GM12892 (cell line): ENCODE measurements at regions not wholly inside any gene's neighbourhood (a gene's known extent, or its start where the extent isn't known, plus 50 kb on each side); places are given as distances from the start of the nearest gene placed in this dataset.
"Not testable (repeated sequence)": the region's sequence is repeated elsewhere in the genome, so short reads cannot be mapped to it uniquely, and the experiment has no call there.

Experiments used
- DNase-seq: peaks from one replicate; pipeline ENCODE4 v3.0.0; 2011; ENCODE audit not compliant: insufficient read length
- FAIRE-seq: peaks from 2 replicates; lab custom pipeline; 2011; peaks lifted over from hg19 to GRCh38; lab: Jason Lieb, UNC
- POLR2A ChIP-seq: IDR thresholded peaks from 2 replicates; pipeline ENCODE4 v1.6.1; 2011; ENCODE audit warnings: low read depth, low read length, control low read depth
- POLR2AphosphoS5 ChIP-seq: IDR thresholded peaks from 2 replicates; pipeline ENCODE4 v1.6.1; 2011; ENCODE audit warnings: low read depth, low read length, control low read depth
- TAF1 ChIP-seq: IDR thresholded peaks from 2 replicates; pipeline ENCODE4 v1.6.1; 2011; ENCODE audit warnings: low read depth, mild to moderate bottlenecking, control low read depth, low read length, borderline replicate concordance

- DNase-seq (no peak), FAIRE-seq (no peak)
- TF ChIP-seq TAF1 (no peak), POLR2AphosphoS5 (no peak), POLR2A (no peak)
Observed at GRCh38 chr7:68604541-68604940, 993.7 kb upstream of the AUTS2 start.

GRCh38 chr7:68610701-68611100 is 987.6 kb upstream of the AUTS2 start:
- DNase-seq: no peak
- FAIRE-seq: no peak
- TF ChIP-seq TAF1 (no peak), POLR2AphosphoS5 (no peak), POLR2A (no peak)

DNA sequence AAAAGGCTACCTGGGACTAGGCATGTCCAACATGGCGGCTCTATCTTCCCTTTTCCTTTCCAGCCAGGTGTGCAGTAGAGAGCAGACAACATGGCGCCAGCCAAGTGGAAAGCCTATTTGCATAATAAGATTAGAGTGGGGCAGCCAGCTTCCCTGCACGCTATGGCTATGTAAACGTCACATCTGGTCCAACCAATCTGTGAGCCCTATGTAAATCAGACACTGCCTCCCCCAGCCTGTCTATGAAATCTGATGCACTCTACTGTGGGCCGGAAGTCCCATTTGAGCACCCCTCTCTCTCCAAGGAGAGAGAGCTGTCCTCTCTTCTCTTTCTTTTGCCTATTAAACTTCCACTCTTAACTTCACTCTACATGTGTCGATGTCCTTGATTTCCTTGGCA is 984.9 kb upstream of the AUTS2 start:
- FAIRE-seq: no peak
- no peak for DNase-seq
- TF ChIP-seq TAF1: no peak
- TF ChIP-seq POLR2AphosphoS5: no peak
- TF ChIP-seq POLR2A: no peak

- DNase-seq: no peak
- FAIRE-seq: no peak
- TF ChIP-seq POLR2A: no peak
Observed at GRCh38 chr7:68613897-68614296, 984.4 kb upstream of the AUTS2 start.

DNA sequence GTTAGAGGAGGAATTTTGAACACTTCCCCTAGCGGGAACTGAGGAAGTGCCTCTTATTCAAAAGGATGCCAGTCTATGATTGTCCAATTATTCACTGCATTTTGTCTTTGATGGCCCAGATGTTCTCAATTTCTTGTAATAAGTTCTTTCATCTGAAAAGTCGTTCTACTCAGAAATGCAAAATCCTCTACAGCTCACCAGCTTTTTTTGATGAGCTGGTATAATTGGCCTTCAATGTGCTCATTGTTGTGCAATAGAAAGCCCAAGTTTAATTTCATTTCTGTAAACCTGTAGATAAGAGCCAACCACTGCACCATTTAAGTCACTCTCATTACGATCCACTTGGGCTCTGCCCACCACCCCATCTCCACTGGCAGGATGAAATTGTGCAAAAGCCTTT is 978.7 kb upstream of the AUTS2 start:
- no peak for FAIRE-seq
- DNase-seq: no peak
- TF ChIP-seq POLR2AphosphoS5 (no peak), POLR2A (no peak), TAF1 (no peak)

DNA sequence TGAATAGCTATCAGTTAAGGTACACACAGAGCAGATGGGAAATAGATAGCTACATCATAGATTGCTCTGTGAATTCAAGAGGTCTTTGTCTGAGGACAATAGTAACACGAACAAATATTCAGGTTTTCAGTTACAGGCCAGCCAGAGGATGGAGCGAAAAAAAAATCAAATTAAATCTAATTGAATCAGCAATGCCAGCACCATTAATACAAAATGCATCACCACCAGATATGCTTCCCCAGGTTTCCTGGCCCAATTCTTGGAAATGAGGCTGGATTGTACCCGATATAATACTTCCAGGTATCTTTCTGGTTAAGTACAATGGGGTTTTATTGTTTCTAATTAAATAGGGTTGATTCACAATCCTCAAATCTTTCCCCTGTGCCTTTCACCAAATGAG is 975.8 kb upstream of the AUTS2 start:
- FAIRE-seq (no peak), DNase-seq (no peak)
- TF ChIP-seq POLR2AphosphoS5 (no peak), TAF1 (no peak)

- DNase-seq (no peak), FAIRE-seq (no peak)
- TF ChIP-seq TAF1: no peak
- no peak for TF ChIP-seq POLR2AphosphoS5
- no peak for TF ChIP-seq POLR2A
Observed at GRCh38 chr7:68623030-68623429, 975.2 kb upstream of the AUTS2 start.

- no peak for TF ChIP-seq POLR2A
- TF ChIP-seq POLR2AphosphoS5: no peak
- no peak for TF ChIP-seq TAF1
- no peak for FAIRE-seq
- DNase-seq: no peak
Observed at GRCh38 chr7:68627247-68627864, 970.9 kb upstream of the AUTS2 start.

GRCh38 chr7:68630914-68631313 is 967.4 kb upstream of the AUTS2 start:
- not testable (repeated sequence) for FAIRE-seq, DNase-seq

- TF ChIP-seq POLR2AphosphoS5: no peak
- no peak for TF ChIP-seq POLR2A
- no peak for TF ChIP-seq TAF1
- DNase-seq (no peak), FAIRE-seq (no peak)
Observed at GRCh38 chr7:68640103-68640502, 958.2 kb upstream of the AUTS2 start.

GRCh38 chr7:68642727-68643126 is 955.5 kb upstream of the AUTS2 start:
- FAIRE-seq: no peak
- DNase-seq: no peak
- TF ChIP-seq TAF1: no peak
- no peak for TF ChIP-seq POLR2A
- no peak for TF ChIP-seq POLR2AphosphoS5

DNA sequence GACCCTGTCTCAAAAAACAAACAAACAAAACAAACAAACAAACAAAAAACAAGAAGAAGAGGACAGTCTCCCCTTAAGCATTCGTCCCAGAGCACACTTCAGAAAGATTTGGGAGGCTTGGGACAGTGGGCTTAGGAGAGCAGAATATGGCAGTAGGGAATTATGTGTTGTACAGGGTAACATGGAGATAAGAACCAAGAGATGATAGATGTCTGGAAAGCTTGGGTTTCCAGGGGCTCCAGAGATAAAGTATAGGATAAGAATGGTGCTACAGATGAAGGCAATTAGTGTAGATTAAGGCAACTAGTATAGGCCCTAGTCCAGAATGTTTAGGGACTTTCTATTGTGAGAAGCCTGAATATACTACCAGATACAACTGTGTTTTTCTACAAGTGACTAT is 934.9 kb upstream of the AUTS2 start:
- no peak for FAIRE-seq
- no peak for TF ChIP-seq TAF1
- TF ChIP-seq POLR2AphosphoS5: no peak
- no peak for TF ChIP-seq POLR2A

GRCh38 chr7:68671046-68671445 is 927.2 kb upstream of the AUTS2 start:
- TF ChIP-seq TAF1 (no peak), POLR2A (no peak)
- no peak for FAIRE-seq
- DNase-seq: no peak

More for the DNA sequence above, 934.9 kb upstream of the AUTS2 start:
- no peak for DNase-seq
